ENCODE measurements at regions not wholly inside any gene's neighbourhood (a gene's known extent, or its start where the extent isn't known, plus 50 kb on each side); places are given as distances from the start of the nearest gene placed in this dataset.

DNA sequence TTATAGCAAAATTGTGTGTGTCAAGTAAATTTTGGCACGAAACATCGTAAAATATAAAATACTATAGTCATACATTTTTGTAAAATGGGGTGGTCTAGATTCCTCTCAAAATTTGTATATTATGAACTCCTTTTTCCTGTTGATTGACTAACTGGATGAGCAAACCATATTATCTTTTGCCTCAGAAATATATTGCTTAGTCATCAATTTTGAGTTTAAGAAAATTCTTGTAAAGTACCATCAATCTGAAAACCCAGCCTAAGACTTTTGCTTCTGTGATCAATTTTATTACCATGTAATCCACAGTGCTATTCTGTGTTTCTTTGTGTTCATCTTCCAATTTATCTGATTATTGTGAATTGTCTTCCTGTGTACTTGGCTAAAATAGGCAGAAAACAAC, 98.0 kb upstream of the PCDH18 start:
- TF ChIP-seq CTCF (IDR thresholded peaks at IDR 0.05; ENCODE audit: insufficient read depth, low read length) (no peak), POLR2AphosphoS5 (IDR thresholded peaks at IDR 0.05; ENCODE audit: low read depth) (no peak), GABPA (IDR thresholded peaks at IDR 0.05; ENCODE audit: low read depth) (no peak)
- TF ChIP-seq, protein P1, sequence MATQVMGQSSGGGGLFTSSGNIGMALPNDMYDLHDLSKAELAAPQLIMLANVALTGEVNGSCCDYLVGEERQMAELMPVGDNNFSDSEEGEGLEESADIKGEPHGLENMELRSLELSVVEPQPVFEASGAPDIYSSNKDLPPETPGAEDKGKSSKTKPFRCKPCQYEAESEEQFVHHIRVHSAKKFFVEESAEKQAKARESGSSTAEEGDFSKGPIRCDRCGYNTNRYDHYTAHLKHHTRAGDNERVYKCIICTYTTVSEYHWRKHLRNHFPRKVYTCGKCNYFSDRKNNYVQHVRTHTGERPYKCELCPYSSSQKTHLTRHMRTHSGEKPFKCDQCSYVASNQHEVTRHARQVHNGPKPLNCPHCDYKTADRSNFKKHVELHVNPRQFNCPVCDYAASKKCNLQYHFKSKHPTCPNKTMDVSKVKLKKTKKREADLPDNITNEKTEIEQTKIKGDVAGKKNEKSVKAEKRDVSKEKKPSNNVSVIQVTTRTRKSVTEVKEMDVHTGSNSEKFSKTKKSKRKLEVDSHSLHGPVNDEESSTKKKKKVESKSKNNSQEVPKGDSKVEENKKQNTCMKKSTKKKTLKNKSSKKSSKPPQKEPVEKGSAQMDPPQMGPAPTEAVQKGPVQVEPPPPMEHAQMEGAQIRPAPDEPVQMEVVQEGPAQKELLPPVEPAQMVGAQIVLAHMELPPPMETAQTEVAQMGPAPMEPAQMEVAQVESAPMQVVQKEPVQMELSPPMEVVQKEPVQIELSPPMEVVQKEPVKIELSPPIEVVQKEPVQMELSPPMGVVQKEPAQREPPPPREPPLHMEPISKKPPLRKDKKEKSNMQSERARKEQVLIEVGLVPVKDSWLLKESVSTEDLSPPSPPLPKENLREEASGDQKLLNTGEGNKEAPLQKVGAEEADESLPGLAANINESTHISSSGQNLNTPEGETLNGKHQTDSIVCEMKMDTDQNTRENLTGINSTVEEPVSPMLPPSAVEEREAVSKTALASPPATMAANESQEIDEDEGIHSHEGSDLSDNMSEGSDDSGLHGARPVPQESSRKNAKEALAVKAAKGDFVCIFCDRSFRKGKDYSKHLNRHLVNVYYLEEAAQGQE (IDR thresholded peaks at IDR 0.05; ENCODE audit: insufficient replicate concordance, low read depth): no peak
